ENCODE measurements at regions not wholly inside any gene's neighbourhood (a gene's known extent, or its start where the extent isn't known, plus 50 kb on each side); places are given as distances from the start of the nearest gene placed in this dataset.

DNA sequence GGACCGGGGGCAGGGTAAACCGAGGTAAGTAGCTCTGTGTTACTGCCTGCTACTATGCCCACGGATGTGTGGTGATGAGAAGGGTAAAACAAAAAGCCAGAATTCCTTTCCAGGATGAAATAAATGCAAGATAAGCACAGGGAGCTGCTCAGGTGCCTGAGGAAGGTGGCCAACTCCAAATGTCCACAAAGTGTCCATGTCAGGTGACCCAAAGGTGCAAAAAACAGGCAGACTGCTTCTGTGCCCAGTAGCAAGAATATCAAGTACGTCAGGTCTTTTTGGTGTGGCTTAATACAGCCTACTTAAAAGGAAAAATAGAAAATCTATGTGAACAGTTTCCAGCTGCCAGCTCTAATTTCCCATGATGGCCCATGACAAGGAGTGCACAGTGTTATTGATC, 279.3 kb downstream of the SETD4 start:
- Histone ChIP-seq H3K9me3 (replicated peaks in 1 of 2; ENCODE audit: control insufficient read depth in 1 of 2, insufficient read depth in 1 of 2, low read length in 2 of 2) (no peaks in the 10 kb centered on the region), H3K79me2 (ENCODE audit: insufficient read depth, low read length) (no peaks in the 10 kb centered on the region), H3K4me1 (ENCODE audit: control insufficient read depth in 1 of 2, insufficient read depth in 2 of 2, low read length in 2 of 2) (no peaks in the 10 kb centered on the region), H3K4me2 (replicated peaks; ENCODE audit: extremely low read depth, low read length, poor library complexity, severe bottlenecking) (no peak overlapping the region), H3K4me3 (replicated peaks in 1 of 3; ENCODE audit: low read depth in 2 of 3, low read length in 3 of 3) (no peak overlapping the region), H3K36me3 (replicated peaks in 1 of 2; ENCODE audit: control insufficient read depth in 1 of 2, insufficient read depth in 2 of 2, low read length in 2 of 2) (no peaks in the 10 kb centered on the region), H3K27me3 (ENCODE audit: control insufficient read depth in 2 of 2, insufficient read depth in 2 of 2, low read length in 2 of 2) (no peaks in the 10 kb centered on the region), H4K20me1 (ENCODE audit: insufficient read depth, low read length) (no peaks in the 10 kb centered on the region), H3K27ac (ENCODE audit: low read depth in 1 of 2, low read length in 2 of 2) (no peak overlapping the region), H2AFZ (ENCODE audit: insufficient read depth, low read depth, low read length, poor library complexity, severe bottlenecking) (no peak overlapping the region), H3K9ac (ENCODE audit: insufficient read depth, low read length, poor library complexity, severe bottlenecking) (no peak overlapping the region)
- H3K4me3 Mint-ChIP-seq, result no peak overlapping the region
- H3K27ac Mint-ChIP-seq, result no peak overlapping the region
- 100% methylated on average over 2 of the region's 4 CpGs for WGBS (ENCODE audit: insufficient coverage)
- no peaks in the 10 kb centered on the region for H3K4me1 Mint-ChIP-seq
- DNase-seq, result no peak
- peaks cover 0 to 5% (median 3%) of the 10 kb centered on the region in 3 donors for H3K27me3 Mint-ChIP-seq (ENCODE audit: low read depth in 3 of 3)
- peaks cover 0 to 6% (median 0%) of the 10 kb centered on the region in 7 donors for H3K9me3 Mint-ChIP-seq
- intact Hi-C loops (cut with micrococcal nuclease), result no loop called here
- TF ChIP-seq, protein P1, sequence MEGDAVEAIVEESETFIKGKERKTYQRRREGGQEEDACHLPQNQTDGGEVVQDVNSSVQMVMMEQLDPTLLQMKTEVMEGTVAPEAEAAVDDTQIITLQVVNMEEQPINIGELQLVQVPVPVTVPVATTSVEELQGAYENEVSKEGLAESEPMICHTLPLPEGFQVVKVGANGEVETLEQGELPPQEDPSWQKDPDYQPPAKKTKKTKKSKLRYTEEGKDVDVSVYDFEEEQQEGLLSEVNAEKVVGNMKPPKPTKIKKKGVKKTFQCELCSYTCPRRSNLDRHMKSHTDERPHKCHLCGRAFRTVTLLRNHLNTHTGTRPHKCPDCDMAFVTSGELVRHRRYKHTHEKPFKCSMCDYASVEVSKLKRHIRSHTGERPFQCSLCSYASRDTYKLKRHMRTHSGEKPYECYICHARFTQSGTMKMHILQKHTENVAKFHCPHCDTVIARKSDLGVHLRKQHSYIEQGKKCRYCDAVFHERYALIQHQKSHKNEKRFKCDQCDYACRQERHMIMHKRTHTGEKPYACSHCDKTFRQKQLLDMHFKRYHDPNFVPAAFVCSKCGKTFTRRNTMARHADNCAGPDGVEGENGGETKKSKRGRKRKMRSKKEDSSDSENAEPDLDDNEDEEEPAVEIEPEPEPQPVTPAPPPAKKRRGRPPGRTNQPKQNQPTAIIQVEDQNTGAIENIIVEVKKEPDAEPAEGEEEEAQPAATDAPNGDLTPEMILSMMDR (IDR thresholded peaks at IDR 0.05), result no peak
- H3K36me3 Mint-ChIP-seq, result no peaks in the 10 kb centered on the region

DNA sequence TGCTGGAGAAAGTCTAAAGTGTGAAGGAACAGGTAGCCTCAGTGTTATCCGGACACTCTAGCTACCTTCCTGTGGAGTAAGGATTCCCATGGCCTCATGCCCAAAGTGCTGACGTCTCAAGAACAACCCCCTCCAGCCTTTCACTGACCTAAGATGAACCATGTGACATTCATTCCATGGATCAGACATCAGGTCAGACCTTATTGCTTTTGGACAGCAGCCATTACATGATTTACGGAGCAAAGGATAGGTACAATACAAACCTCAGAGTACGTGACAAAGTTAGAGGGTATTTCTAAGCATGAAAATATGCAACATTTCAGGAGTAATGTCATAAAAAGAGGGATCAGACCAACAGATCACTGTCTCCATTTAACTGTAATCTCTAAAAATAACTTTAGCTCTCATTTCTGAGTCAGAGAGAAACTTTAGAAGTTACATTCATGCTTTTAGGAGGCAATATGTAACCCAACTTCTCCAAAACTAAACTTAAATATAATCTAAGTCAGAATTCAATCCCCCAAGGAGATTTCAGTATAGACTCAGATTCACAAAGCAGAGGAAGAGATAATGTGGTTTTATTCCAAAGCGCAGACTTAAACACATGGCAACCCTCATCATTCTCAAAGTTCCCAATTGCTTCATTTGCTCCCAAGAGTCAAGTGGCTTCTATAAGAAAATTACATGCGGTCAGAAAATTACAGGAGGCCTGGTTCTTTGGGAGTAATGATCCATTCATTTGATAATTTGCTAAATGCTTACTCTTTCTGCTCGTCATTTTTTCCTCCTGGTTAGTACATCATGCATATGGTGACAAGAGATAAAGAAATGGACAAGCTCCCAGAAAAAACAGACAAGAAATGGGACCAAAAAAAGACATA, 280.4 kb downstream of the SETD4 start:
- Mint-ChIP-seq H3K27ac (no peak overlapping the region), H3K4me1 (no peaks in the 10 kb centered on the region), H3K27me3 (ENCODE audit: low read depth in 3 of 3) (peaks cover 0 to 6% (median 4%) of the 10 kb centered on the region in 3 donors), H3K4me3 (no peak overlapping the region), H3K9me3 (peaks cover 0 to 6% (median 0%) of the 10 kb centered on the region in 7 donors), H3K36me3 (no peaks in the 10 kb centered on the region)
- no peak overlapping the region for H3K9ac ChIP-seq (ENCODE audit: insufficient read depth, low read length, poor library complexity, severe bottlenecking)
- intact Hi-C loops (cut with micrococcal nuclease), result no loop called here
- no peaks in the 10 kb centered on the region for H3K36me3 ChIP-seq (replicated peaks in 1 of 2; ENCODE audit: control insufficient read depth in 1 of 2, insufficient read depth in 2 of 2, low read length in 2 of 2)
- H3K4me3 ChIP-seq (replicated peaks in 1 of 3; ENCODE audit: low read depth in 2 of 3, low read length in 3 of 3), result no peak overlapping the region
- H3K27ac ChIP-seq (ENCODE audit: low read depth in 1 of 2, low read length in 2 of 2), result no peak overlapping the region
- no peak for DNase-seq
- no peaks in the 10 kb centered on the region for H4K20me1 ChIP-seq (ENCODE audit: insufficient read depth, low read length)
- no peak overlapping the region for H2AFZ ChIP-seq (ENCODE audit: insufficient read depth, low read depth, low read length, poor library complexity, severe bottlenecking)
- no peak overlapping the region for H3K4me2 ChIP-seq (replicated peaks; ENCODE audit: extremely low read depth, low read length, poor library complexity, severe bottlenecking)
- H3K4me1 ChIP-seq (ENCODE audit: control insufficient read depth in 1 of 2, insufficient read depth in 2 of 2, low read length in 2 of 2), result no peaks in the 10 kb centered on the region
- no peaks in the 10 kb centered on the region for H3K9me3 ChIP-seq (replicated peaks in 1 of 2; ENCODE audit: control insufficient read depth in 1 of 2, insufficient read depth in 1 of 2, low read length in 2 of 2)
- H3K79me2 ChIP-seq (ENCODE audit: insufficient read depth, low read length), result no peaks in the 10 kb centered on the region
- 92% methylated on average over 3 of the region's 7 CpGs for WGBS (ENCODE audit: insufficient coverage)
- TF ChIP-seq, protein P1 (IDR thresholded peaks at IDR 0.05), result no peak
- peaks cover 0 to under 1% of the 10 kb centered on the region in 2 donors for H3K27me3 ChIP-seq (ENCODE audit: control insufficient read depth in 2 of 2, insufficient read depth in 2 of 2, low read length in 2 of 2)

All from CD14-positive monocyte (primary cell).